WTC11 (cell line): ENCODE measurements at regions not wholly inside any gene's neighbourhood (a gene's known extent, or its start where the extent isn't known, plus 50 kb on each side); places are given as distances from the start of the nearest gene placed in this dataset.

ENCODE experiments used
- ATAC-seq: fragments of 200-7000 bp; cut with Tn5 transposase; 2 replicates; pipeline ENCODE4 v1.10.0; 2021; ENCODE audit warnings: mild to moderate bottlenecking, moderate library complexity
- CTCF ChIA-PET: fragments of 300-600 bp; sonication (Branson Sonifier 250); formaldehyde crosslinking; loops from one replicate; lab custom pipeline; 2021; ENCODE audit warnings: antibody characterized with exemption; lab: Charles Lee
- POLR2A ChIA-PET: fragments of 350-600 bp; sonication (Branson Sonifier 250); formaldehyde crosslinking; loops from one replicate; lab custom pipeline; 2021; ENCODE audit warnings: antibody characterized with exemption; lab: Charles Lee
- DNase-seq: peaks from one replicate; pipeline ENCODE4 v3.0.0; 2021; ENCODE audit warnings: low spot score
- H3K27ac Mint-ChIP-seq: 2 replicates; pipeline ENCODE4 v1.8.0; 2021; ENCODE audit warnings: mixed read lengths
- H3K27me3 Mint-ChIP-seq: 2 replicates; pipeline ENCODE4 v1.8.0; 2021; ENCODE audit warnings: low read depth, mild to moderate bottlenecking, moderate library complexity, mixed read lengths
- H3K36me3 Mint-ChIP-seq: 2 replicates; pipeline ENCODE4 v1.8.0; 2021; ENCODE audit warnings: mixed read lengths
- H3K4me1 Mint-ChIP-seq: 2 replicates; pipeline ENCODE4 v1.8.0; 2022; ENCODE audit warnings: mixed read lengths
- H3K4me3 Mint-ChIP-seq: 2 replicates; pipeline ENCODE4 v1.8.0; 2021; ENCODE audit warnings: mild to moderate bottlenecking, moderate library complexity, mixed read lengths
- H3K9me3 Mint-ChIP-seq: 2 replicates; pipeline ENCODE4 v1.8.0; 2021; ENCODE audit warnings: mixed read lengths
- CBFB ChIP-seq: sonication (generic); formaldehyde crosslinking; IDR thresholded peaks from 2 replicates; pipeline ENCODE4 v1.8.1; 2022; ENCODE audit warnings: mild to moderate bottlenecking, low read depth, missing genetic modification reagents
- CREM ChIP-seq: sonication (generic); formaldehyde crosslinking; IDR thresholded peaks from 2 replicates; pipeline ENCODE4 v1.8.1; 2022; ENCODE audit warnings: mild to moderate bottlenecking, missing genetic modification reagents, moderate library complexity
- ESRRA ChIP-seq: sonication (generic); formaldehyde crosslinking; IDR thresholded peaks from 2 replicates; pipeline ENCODE4 v1.8.1; 2022; ENCODE audit warnings: mild to moderate bottlenecking, missing genetic modification reagents, borderline replicate concordance
- FOXK1 ChIP-seq: sonication (generic); formaldehyde crosslinking; IDR thresholded peaks from 2 replicates; pipeline ENCODE4 v1.8.0; 2022; ENCODE audit warnings: mild to moderate bottlenecking, moderate library complexity, missing genetic modification reagents
- MYBL2 ChIP-seq: sonication (generic); formaldehyde crosslinking; IDR thresholded peaks from 2 replicates; pipeline ENCODE4 v1.8.1; 2023; ENCODE audit warnings: mild to moderate bottlenecking, moderate library complexity, missing genetic modification reagents
- NR2C2 ChIP-seq: sonication (generic); formaldehyde crosslinking; IDR thresholded peaks from 2 replicates; pipeline ENCODE4 v1.8.0; 2022; ENCODE audit warnings: mild to moderate bottlenecking, missing genetic modification reagents
- RELA ChIP-seq: sonication (generic); formaldehyde crosslinking; IDR thresholded peaks from 2 replicates; pipeline ENCODE4 v1.8.1; 2022; ENCODE audit warnings: missing genetic modification reagents, mild to moderate bottlenecking, borderline replicate concordance
- SOX15 ChIP-seq: fragments of 250-450 bp; sonication (Bioruptor Pico); IDR thresholded peaks from 2 replicates; pipeline ENCODE4 v1.9.0; 2021; ENCODE audit warnings: mild to moderate bottlenecking
- ZNF138 ChIP-seq: sonication (generic); formaldehyde crosslinking; conservative IDR thresholded peaks from 2 replicates; pipeline ENCODE4 v1.8.1; 2022; ENCODE audit warnings: mild to moderate bottlenecking, moderate library complexity, missing genetic modification reagents
- ZNF416 ChIP-seq: fragments of 250-450 bp; sonication (Bioruptor Pico); IDR thresholded peaks from 2 replicates; pipeline ENCODE4 v1.9.0; 2021; ENCODE audit warnings: mild to moderate bottlenecking, inconsistent platforms
- TF ChIP-seq, protein P1 (sequence below): sonication (generic); formaldehyde crosslinking; IDR thresholded peaks from 2 replicates; pipeline ENCODE4 v1.8.1; 2022; ENCODE audit warnings: mild to moderate bottlenecking, moderate library complexity, missing genetic modification reagents
- TF ChIP-seq, protein P2 (sequence below): sonication (generic); formaldehyde crosslinking; IDR thresholded peaks from 2 replicates; pipeline ENCODE4 v1.8.1; 2023; ENCODE audit warnings: mild to moderate bottlenecking, missing genetic modification reagents, borderline replicate concordance
- TF ChIP-seq, protein P3 (sequence below): sonication (generic); formaldehyde crosslinking; IDR thresholded peaks from 2 replicates; pipeline ENCODE4 v1.8.1; 2023; ENCODE audit warnings: mild to moderate bottlenecking, missing genetic modification reagents, moderate library complexity
- TF ChIP-seq, protein P4 (sequence below): sonication (generic); formaldehyde crosslinking; IDR thresholded peaks from 2 replicates; pipeline ENCODE4 v1.8.0; 2022; ENCODE audit warnings: missing genetic modification reagents
- TF ChIP-seq, protein P5 (sequence below): sonication (generic); formaldehyde crosslinking; conservative IDR thresholded peaks from 2 replicates; pipeline ENCODE4 v1.8.1; 2022; ENCODE audit warnings: mild to moderate bottlenecking, missing genetic modification reagents
- TF ChIP-seq, protein P6 (sequence below): fragments of 250-450 bp; sonication (Bioruptor Pico); IDR thresholded peaks from 2 replicates; pipeline ENCODE4 v1.9.0; 2021; ENCODE audit warnings: moderate library complexity, mild to moderate bottlenecking, inconsistent platforms, borderline replicate concordance
- TF ChIP-seq, protein P7 (sequence below): sonication (generic); formaldehyde crosslinking; IDR thresholded peaks from 2 replicates; pipeline ENCODE4 v1.8.0; 2022; ENCODE audit warnings: mild to moderate bottlenecking, missing genetic modification reagents
- TF ChIP-seq, protein P8 (sequence below): fragments of 250-450 bp; sonication (Bioruptor Pico); conservative IDR thresholded peaks from 2 replicates; pipeline ENCODE4 v1.9.0; 2021; ENCODE audit warnings: mild to moderate bottlenecking
- TF ChIP-seq, protein P9 (sequence below): sonication (generic); formaldehyde crosslinking; IDR thresholded peaks from 2 replicates; pipeline ENCODE4 v1.8.1; 2023; ENCODE audit warnings: mild to moderate bottlenecking, missing genetic modification reagents

DNA sequence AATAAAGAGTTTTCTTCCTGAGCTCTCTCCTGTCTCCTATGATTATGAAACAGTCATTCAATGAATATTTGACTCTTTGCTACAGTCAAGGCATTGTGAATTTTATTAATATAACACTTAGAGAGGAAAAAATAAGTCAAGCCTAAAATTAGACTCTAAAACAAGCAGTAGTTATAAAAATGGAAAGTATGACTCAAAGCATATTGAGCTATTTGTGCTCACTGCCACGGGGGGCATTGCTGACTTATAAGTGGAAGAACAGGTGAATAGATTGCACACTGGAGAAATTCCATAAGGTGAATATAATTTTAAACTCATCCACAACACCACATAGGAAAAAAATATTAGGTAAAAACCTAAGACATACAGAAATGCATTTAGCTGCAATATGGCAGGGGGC is 87.7 kb upstream of the CCDC196 start:
- Mint-ChIP-seq H3K9me3 (no peaks in the 10 kb centered on the region), H3K4me3 (no peak overlapping the region), H3K27ac (no peak overlapping the region), H3K36me3 (no peaks in the 10 kb centered on the region), H3K27me3 (no peaks in the 10 kb centered on the region), H3K4me1 (no peaks in the 10 kb centered on the region)
- no peak for ATAC-seq
- POLR2A ChIA-PET, result no interaction called here
- CTCF ChIA-PET, result no interaction called here
- no peak for DNase-seq
- TF ChIP-seq, protein P1, sequence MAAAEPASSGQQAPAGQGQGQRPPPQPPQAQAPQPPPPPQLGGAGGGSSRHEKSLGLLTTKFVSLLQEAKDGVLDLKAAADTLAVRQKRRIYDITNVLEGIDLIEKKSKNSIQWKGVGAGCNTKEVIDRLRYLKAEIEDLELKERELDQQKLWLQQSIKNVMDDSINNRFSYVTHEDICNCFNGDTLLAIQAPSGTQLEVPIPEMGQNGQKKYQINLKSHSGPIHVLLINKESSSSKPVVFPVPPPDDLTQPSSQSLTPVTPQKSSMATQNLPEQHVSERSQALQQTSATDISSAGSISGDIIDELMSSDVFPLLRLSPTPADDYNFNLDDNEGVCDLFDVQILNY (CRISPR knock-in tag), result no peak
- TF ChIP-seq ZNF416 (CRISPR knock-in tag), result no peak
- TF ChIP-seq, protein P2, sequence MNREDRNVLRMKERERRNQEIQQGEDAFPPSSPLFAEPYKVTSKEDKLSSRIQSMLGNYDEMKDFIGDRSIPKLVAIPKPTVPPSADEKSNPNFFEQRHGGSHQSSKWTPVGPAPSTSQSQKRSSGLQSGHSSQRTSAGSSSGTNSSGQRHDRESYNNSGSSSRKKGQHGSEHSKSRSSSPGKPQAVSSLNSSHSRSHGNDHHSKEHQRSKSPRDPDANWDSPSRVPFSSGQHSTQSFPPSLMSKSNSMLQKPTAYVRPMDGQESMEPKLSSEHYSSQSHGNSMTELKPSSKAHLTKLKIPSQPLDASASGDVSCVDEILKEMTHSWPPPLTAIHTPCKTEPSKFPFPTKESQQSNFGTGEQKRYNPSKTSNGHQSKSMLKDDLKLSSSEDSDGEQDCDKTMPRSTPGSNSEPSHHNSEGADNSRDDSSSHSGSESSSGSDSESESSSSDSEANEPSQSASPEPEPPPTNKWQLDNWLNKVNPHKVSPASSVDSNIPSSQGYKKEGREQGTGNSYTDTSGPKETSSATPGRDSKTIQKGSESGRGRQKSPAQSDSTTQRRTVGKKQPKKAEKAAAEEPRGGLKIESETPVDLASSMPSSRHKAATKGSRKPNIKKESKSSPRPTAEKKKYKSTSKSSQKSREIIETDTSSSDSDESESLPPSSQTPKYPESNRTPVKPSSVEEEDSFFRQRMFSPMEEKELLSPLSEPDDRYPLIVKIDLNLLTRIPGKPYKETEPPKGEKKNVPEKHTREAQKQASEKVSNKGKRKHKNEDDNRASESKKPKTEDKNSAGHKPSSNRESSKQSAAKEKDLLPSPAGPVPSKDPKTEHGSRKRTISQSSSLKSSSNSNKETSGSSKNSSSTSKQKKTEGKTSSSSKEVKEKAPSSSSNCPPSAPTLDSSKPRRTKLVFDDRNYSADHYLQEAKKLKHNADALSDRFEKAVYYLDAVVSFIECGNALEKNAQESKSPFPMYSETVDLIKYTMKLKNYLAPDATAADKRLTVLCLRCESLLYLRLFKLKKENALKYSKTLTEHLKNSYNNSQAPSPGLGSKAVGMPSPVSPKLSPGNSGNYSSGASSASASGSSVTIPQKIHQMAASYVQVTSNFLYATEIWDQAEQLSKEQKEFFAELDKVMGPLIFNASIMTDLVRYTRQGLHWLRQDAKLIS (CRISPR knock-in tag), result no peak

DNA sequence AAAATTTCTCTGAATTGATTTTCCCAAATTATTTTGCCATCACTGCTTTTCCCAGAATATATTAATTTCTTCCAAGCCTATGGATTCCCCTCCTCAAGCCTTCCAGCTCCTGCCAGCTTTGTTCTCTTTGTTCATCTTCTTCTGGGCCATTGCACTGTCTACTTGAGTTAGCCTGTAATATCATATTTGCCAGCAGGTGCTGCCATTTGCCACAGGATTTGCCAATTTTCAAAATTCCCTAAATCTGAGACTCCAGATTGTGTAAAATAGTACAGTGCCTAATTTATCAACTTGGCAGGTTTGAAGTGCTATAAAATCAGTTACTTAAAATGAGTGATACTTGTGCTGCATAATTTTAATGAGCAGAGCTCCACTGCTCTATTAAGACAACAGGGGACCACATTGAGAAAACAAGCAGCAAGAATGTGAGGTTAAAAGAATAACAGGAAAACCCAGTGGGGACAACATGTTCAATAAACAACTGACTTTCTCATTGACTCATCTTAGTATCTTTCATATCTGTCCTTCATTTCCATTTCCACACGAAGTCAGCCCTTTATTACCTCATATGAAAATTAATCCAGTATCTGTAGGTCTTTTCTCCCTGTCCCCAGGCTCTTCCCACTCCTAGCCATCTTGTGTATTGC is 84.6 kb upstream of the CCDC196 start:
- DNase-seq (no peak), ATAC-seq (no peak; the same call in 1 of the 2 replicates)
- ChIA-PET CTCF (interaction anchor here (3.9 kb wide), 1 partner anchor 43 kb away, joined by 49 read pairs; no protein-coding TSS in a partner anchor), POLR2A (interaction anchor here (0.6 kb wide), 1 partner anchor 55 kb away, joined by 3 read pairs; no protein-coding TSS in a partner anchor)
- Mint-ChIP-seq H3K27me3 (no peaks in the 10 kb centered on the region), H3K36me3 (no peaks in the 10 kb centered on the region), H3K4me3 (no peak overlapping the region), H3K27ac (no peak overlapping the region), H3K9me3 (no peaks in the 10 kb centered on the region), H3K4me1 (peaks cover 9% of the 10 kb centered on the region)
- TF ChIP-seq, protein P3, sequence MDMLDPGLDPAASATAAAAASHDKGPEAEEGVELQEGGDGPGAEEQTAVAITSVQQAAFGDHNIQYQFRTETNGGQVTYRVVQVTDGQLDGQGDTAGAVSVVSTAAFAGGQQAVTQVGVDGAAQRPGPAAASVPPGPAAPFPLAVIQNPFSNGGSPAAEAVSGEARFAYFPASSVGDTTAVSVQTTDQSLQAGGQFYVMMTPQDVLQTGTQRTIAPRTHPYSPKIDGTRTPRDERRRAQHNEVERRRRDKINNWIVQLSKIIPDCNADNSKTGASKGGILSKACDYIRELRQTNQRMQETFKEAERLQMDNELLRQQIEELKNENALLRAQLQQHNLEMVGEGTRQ (CRISPR knock-in tag), result no peak
- TF ChIP-seq, protein P4, sequence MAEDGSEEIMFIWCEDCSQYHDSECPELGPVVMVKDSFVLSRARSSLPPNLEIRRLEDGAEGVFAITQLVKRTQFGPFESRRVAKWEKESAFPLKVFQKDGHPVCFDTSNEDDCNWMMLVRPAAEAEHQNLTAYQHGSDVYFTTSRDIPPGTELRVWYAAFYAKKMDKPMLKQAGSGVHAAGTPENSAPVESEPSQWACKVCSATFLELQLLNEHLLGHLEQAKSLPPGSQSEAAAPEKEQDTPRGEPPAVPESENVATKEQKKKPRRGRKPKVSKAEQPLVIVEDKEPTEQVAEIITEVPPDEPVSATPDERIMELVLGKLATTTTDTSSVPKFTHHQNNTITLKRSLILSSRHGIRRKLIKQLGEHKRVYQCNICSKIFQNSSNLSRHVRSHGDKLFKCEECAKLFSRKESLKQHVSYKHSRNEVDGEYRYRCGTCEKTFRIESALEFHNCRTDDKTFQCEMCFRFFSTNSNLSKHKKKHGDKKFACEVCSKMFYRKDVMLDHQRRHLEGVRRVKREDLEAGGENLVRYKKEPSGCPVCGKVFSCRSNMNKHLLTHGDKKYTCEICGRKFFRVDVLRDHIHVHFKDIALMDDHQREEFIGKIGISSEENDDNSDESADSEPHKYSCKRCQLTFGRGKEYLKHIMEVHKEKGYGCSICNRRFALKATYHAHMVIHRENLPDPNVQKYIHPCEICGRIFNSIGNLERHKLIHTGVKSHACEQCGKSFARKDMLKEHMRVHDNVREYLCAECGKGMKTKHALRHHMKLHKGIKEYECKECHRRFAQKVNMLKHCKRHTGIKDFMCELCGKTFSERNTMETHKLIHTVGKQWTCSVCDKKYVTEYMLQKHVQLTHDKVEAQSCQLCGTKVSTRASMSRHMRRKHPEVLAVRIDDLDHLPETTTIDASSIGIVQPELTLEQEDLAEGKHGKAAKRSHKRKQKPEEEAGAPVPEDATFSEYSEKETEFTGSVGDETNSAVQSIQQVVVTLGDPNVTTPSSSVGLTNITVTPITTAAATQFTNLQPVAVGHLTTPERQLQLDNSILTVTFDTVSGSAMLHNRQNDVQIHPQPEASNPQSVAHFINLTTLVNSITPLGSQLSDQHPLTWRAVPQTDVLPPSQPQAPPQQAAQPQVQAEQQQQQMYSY, result no peak
- TF ChIP-seq, protein P5, sequence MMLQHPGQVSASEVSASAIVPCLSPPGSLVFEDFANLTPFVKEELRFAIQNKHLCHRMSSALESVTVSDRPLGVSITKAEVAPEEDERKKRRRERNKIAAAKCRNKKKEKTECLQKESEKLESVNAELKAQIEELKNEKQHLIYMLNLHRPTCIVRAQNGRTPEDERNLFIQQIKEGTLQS, result no peak
- TF ChIP-seq, protein P6, sequence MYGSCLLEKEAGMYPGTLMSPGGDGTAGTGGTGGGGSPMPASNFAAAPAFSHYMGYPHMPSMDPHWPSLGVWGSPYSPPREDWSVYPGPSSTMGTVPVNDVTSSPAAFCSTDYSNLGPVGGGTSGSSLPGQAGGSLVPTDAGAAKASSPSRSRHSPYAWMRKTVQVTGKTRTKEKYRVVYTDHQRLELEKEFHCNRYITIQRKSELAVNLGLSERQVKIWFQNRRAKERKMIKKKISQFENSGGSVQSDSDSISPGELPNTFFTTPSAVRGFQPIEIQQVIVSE (CRISPR knock-in tag), result no peak
- TF ChIP-seq CREM (no peak), MYBL2 (CRISPR knock-in tag) (no peak), NR2C2 (no peak), RELA (CRISPR knock-in tag) (no peak), FOXK1 (no peak), SOX15 (no peak), CBFB (no peak), ZNF138 (CRISPR knock-in tag) (no peak), ESRRA (CRISPR knock-in tag) (no peak)
- TF ChIP-seq, protein P7, sequence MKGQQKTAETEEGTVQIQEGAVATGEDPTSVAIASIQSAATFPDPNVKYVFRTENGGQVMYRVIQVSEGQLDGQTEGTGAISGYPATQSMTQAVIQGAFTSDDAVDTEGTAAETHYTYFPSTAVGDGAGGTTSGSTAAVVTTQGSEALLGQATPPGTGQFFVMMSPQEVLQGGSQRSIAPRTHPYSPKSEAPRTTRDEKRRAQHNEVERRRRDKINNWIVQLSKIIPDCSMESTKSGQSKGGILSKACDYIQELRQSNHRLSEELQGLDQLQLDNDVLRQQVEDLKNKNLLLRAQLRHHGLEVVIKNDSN (CRISPR knock-in tag), result no peak
- TF ChIP-seq, protein P8, sequence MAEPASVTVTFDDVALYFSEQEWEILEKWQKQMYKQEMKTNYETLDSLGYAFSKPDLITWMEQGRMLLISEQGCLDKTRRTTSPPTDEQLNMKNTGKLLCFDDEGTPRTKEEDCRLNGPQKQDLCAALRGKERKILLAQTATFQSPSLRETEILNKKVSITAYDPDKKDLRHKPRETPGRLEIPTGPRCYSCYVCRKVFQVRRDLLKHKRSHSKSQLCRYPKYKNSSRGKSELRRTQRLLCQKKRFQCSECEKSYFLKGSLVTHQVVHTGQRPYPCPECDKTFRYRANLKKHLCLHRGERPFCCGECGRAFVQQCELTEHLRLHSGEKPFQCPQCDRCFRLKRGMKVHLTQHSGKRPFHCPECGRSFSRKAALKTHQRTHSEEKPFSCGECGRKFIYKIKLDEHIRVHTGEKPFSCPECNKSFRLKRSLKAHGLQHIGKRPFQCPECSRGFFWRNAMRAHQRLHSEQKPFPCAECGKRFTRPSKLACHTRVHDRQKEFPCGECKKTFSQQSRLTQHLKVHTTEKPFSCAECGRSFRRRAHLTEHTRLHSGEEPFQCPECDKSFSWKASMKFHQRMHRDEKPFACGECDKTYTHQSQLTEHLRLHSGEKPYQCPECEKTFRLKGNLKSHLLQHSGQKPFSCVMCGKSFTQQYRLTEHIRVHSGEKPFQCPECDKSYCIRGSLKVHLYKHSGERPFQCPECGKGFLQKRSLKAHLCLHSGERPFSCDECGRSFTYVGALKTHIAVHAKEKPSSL (CRISPR knock-in tag), result no peak
- TF ChIP-seq, protein P9, sequence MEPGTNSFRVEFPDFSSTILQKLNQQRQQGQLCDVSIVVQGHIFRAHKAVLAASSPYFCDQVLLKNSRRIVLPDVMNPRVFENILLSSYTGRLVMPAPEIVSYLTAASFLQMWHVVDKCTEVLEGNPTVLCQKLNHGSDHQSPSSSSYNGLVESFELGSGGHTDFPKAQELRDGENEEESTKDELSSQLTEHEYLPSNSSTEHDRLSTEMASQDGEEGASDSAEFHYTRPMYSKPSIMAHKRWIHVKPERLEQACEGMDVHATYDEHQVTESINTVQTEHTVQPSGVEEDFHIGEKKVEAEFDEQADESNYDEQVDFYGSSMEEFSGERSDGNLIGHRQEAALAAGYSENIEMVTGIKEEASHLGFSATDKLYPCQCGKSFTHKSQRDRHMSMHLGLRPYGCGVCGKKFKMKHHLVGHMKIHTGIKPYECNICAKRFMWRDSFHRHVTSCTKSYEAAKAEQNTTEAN (CRISPR knock-in tag), result no peak
